ENCODE measurements at regions not wholly inside any gene's neighbourhood (a gene's known extent, or its start where the extent isn't known, plus 50 kb on each side); places are given as distances from the start of the nearest gene placed in this dataset.

DNA sequence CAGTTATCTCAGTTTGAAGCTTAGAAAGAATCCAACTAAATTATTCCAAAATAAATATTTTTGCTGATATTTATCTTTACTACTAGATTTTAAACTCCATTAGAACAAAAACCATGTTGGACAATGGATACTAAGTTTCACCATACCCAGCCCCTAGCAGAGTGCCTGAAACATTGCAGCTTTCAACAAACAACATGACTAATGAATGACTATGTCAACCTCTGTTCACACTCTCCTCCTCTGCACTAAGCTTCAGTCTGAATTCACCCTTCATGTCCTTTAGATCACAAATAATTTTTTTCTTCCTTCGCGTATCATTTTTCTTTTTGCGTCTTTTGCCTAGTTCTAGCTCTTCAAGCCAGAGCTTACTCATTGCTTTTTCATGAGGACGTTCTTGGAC is 315.2 kb downstream of the PCDH10 start:
- TF ChIP-seq CTCF (IDR thresholded peaks at IDR 0.05) (no peak), POLR2A (IDR thresholded peaks at IDR 0.05) (no peak)
